Cardiac fibroblast (primary cell): ENCODE measurements at regions not wholly inside any gene's neighbourhood (a gene's known extent, or its start where the extent isn't known, plus 50 kb on each side); places are given as distances from the start of the nearest gene placed in this dataset.

Experiments used
- DNase-seq, 2 donors: peaks; one replicate each; pipeline versions ENCODE4 v3.0.0 to v3.0.0-alpha.2; 2010; ENCODE audit warnings: low read depth in 2 of 2
- H3K4me3 ChIP-seq, 2 donors: replicated peaks in 1 of 2; 1 replicate in 1 of 2; 2 replicates in 1 of 2; pipeline ENCODE4 v1.5.1; 2011; ENCODE audit warnings: low read depth in 2 of 2, low read length in 2 of 2, mild to moderate bottlenecking in 2 of 2, moderate library complexity in 1 of 2
- CTCF ChIP-seq: IDR thresholded peaks from one replicate; pipeline ENCODE4 v1.5.1; 2011; ENCODE audit warnings: low read depth, mild to moderate bottlenecking, low read length, inconsistent platforms

GRCh38 chr10:5585517-5586206 lies 60.9 kb downstream of the CALML3 start:
- TF ChIP-seq CTCF: no peak
- DNase-seq: peak in 1 of 2 donors; percentile 43
- no peak overlapping the region for H3K4me3 ChIP-seq

GRCh38 chr10:5587151-5588079 lies 62.7 kb downstream of the CALML3 start:
- no peak for TF ChIP-seq CTCF
- peak in 1 of 2 donors; percentile 37 for DNase-seq
- H3K4me3 ChIP-seq: no peak overlapping the region

DNA sequence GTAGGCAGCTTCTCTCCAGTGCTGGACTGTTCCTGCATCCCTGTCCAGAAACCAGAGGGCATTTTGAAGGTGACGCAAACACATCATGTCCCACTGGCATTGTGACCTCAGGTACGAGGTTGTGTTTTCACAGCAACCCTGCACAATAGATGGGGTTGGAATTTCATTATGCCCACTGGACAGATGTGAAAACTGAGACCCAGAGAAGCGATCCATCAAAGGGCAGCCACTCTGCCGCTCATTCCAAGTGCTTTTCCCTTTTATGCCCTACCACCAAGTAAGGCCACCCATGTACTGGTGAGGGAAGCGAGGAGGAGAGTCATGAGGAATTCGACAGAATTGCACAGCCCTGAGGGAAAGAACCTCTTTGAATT lies 63.3 kb downstream of the CALML3 start:
- no peak for DNase-seq
- H3K4me3 ChIP-seq: no peak overlapping the region
- TF ChIP-seq CTCF: no peak

GRCh38 chr10:5588603-5589002 lies 63.8 kb downstream of the CALML3 start:
- no peak for DNase-seq
- TF ChIP-seq CTCF: no peak
- H3K4me3 ChIP-seq: no peak overlapping the region
